ENCODE measurements at regions not wholly inside any gene's neighbourhood (a gene's known extent, or its start where the extent isn't known, plus 50 kb on each side); places are given as distances from the start of the nearest gene placed in this dataset. TPM values are rescaled to one million over a fixed set of nuclear protein-coding genes. Genes with fewer than 3 reads are reported as not detected.
A peak's percentile ranks its signal among the peaks of the same experiment; 100 is the strongest.

DNA sequence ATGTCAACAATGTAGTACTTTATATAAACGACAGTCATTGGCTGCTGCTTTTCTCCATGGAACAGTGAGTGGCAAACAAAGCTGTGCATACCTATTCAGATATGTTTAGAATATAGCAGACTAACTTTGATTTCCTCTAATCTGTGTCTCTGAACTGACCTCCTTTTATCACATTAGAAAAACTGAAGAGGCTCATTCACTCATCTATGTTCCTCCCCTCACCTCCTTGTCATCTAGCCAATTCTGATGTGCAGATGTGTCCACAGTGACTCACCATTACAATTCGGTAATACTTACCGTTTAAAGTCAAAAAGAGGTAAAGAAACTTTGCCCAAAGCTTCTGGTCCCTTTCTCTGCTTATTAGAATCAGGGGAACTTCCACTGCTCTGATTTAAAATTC, 51.5 kb upstream of the RPS13 start:
- intact Hi-C loops (cut with micrococcal nuclease): no loop called here
- no peak for FAIRE-seq
- H3K9me1 ChIP-seq (ENCODE audit: control insufficient read depth, insufficient read depth, low read length): no peaks in the 10 kb centered on the region
- no peaks in the 10 kb centered on the region for H3K9me3 ChIP-seq (replicated peaks; ENCODE audit: control insufficient read depth, insufficient read depth, low read depth, low read length)
- no peak overlapping the region for H3K4me2 ChIP-seq (ENCODE audit: insufficient read depth, low read length)
- POLR2A ChIA-PET: no interaction called here
- no peak overlapping the region for H3K9ac ChIP-seq (ENCODE audit: insufficient read depth in 1 of 2, low read depth in 2 of 2, low read length in 2 of 2)
- peaks cover 20% of the 10 kb centered on the region for H3K36me3 ChIP-seq (ENCODE audit: control insufficient read depth, insufficient read depth, low read length)
- no peak for DNase-seq (ENCODE audit: extremely low read depth in 1 of 4, low spot score in 3 of 4)
- in situ Hi-C loops (cut with MboI): no loop called here
- 42% methylated on average over 3 of the region's 3 CpGs for WGBS (ENCODE audit: insufficient coverage, low coverage, missing lambda C conversion rate)
- no peaks in the 10 kb centered on the region for H4K20me1 ChIP-seq (replicated peaks; ENCODE audit: control insufficient read depth, insufficient read depth, low read length)
- TF ChIP-seq, protein P1, sequence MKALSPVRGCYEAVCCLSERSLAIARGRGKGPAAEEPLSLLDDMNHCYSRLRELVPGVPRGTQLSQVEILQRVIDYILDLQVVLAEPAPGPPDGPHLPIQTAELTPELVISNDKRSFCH (CRISPR knock-in tag; IDR thresholded peaks at IDR 0.05): no peak
- TF ChIP-seq, protein P1 (tag; IDR thresholded peaks at IDR 0.05): no peak
- TF ChIP-seq KDM1A (IDR thresholded peaks at IDR 0.05) (peak; percentile 52 to 54; a peak in 2 of 4 replicates), NFIC (IDR thresholded peaks at IDR 0.05) (0 out of 2 replicates have a peak, but pooled peaks have one; percentile 22)
- no peak overlapping the region for H3K27ac ChIP-seq (ENCODE audit: extremely low read depth, low read depth, low read length)
- no peak overlapping the region for H3K4me3 ChIP-seq
- no peaks in the 10 kb centered on the region for H3K4me1 ChIP-seq (replicated peaks in 1 of 2; ENCODE audit: control insufficient read depth in 2 of 2, insufficient read depth in 2 of 2, low read length in 2 of 2)
- H3K27me3 ChIP-seq (ENCODE audit: control insufficient read depth in 2 of 2, insufficient read depth in 2 of 2, low read length in 2 of 2): no peaks in the 10 kb centered on the region
- H2AFZ ChIP-seq (ENCODE audit: low read depth, low read length): no peak overlapping the region
- CTCF ChIA-PET (ENCODE audit: low intra/inter-chr PET ratio): no interaction called here
- no peaks in the 10 kb centered on the region for H3K79me2 ChIP-seq (ENCODE audit: control insufficient read depth, insufficient read depth, low read length)
- no TSS peak for BruUV-seq (replicated peaks)
- ATAC-seq: no peak

Small RNA genes in the stretch of these regions (small RNA-seq; reads per million reads assigned to genes)
- not detected for gene AC126389.1

All from K562 (cell line).